ENCODE measurements at regions not wholly inside any gene's neighbourhood (a gene's known extent, or its start where the extent isn't known, plus 50 kb on each side); places are given as distances from the start of the nearest gene placed in this dataset.

DNA sequence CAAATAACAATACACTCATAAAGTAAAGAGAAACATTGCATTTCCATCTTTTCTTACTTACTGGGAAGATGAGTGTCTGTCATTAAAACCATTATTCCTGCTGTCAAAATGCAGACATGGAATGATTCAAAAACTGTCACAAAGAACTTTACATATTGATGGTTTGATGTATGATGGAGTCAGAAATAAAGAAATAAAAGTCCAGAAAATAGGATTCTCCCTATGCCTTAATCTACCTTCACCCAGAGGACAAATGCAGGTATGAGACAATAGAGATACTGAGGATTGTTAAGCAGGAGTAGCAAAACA lies 656.1 kb downstream of the TBC1D4 start:
- no peaks in the 10 kb centered on the region for H3K27me3 ChIP-seq (ENCODE audit: low read depth, low read length)
- H3K36me3 ChIP-seq (ENCODE audit: control insufficient read depth in 1 of 2, insufficient read depth in 2 of 2, low read length in 2 of 2): no peaks in the 10 kb centered on the region
- no peaks in the 10 kb centered on the region for H3K4me1 ChIP-seq (ENCODE audit: control insufficient read depth in 1 of 2, insufficient read depth in 2 of 2, low read length in 2 of 2)
- H3K9me3 ChIP-seq (ENCODE audit: control insufficient read depth in 1 of 2, low read length in 2 of 2): no peaks in the 10 kb centered on the region
- no peak overlapping the region for H3K4me3 ChIP-seq (ENCODE audit: low read depth in 1 of 2, low read length in 2 of 2)
- no peak overlapping the region for H3K27ac ChIP-seq (ENCODE audit: low read length)

DNA sequence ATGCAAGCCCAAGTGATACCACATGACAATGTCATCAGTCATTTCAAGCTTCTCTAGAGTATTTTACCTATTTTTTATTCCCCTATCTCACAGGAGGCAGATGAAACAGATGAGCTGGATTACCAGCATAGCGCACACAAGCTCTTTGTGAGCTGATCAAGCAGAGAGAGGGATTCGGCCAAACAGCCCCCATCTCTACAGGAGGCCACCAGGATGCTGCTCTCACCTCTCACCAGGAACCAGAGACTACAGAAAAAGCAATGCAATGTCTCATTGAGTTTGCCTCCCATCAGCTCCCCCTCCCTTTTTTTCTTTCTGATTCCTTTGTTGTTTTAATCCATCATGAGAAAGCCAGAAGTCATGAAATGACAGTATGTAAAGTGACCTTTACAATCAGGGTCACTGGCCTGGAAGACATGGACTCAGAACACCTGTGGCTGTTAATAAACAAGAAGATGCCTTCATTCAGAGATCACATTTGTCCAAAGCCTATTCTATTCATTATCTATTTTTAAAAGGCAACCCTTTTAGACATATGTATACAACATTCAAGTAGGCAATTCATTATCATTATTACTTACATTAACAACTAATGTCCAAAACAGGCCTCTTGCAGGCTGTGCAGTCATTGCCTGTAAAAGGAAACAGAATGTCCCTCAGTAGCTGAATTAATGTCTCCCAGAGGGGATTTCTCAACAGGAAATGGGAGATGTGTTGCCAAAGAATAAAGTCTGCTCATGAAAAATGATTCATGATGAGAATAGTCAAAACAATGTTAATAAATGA lies 656.6 kb downstream of the TBC1D4 start:
- no peaks in the 10 kb centered on the region for H3K9me3 ChIP-seq (ENCODE audit: control insufficient read depth in 1 of 2, low read length in 2 of 2)
- H3K4me1 ChIP-seq (ENCODE audit: control insufficient read depth in 1 of 2, insufficient read depth in 2 of 2, low read length in 2 of 2): no peaks in the 10 kb centered on the region
- no peak overlapping the region for H3K4me3 ChIP-seq (ENCODE audit: low read depth in 1 of 2, low read length in 2 of 2)
- H3K27ac ChIP-seq (ENCODE audit: low read length): no peak overlapping the region
- no peaks in the 10 kb centered on the region for H3K27me3 ChIP-seq (ENCODE audit: low read depth, low read length)
- H3K36me3 ChIP-seq (ENCODE audit: control insufficient read depth in 1 of 2, insufficient read depth in 2 of 2, low read length in 2 of 2): no peaks in the 10 kb centered on the region

DNA sequence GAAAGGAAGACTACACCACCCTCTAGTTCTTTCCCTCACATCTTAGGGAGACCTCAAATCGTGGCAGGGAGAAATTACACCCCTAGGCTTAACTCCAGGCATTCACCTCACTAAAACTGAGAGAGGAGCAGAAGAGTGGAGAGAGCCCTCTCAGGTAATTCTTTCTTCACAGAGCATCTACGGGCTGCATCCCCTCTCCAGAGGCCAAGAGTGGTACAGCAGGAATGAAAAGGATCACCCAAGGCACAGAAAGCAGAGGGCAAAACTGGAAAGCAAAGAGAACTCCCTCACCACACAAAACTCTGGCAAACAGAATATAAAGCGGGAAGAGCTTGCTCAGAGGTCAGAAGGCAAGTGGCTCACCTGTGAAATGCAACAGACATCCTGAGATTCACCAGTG lies 661.2 kb downstream of the TBC1D4 start:
- no peaks in the 10 kb centered on the region for H3K36me3 ChIP-seq (ENCODE audit: control insufficient read depth in 1 of 2, insufficient read depth in 2 of 2, low read length in 2 of 2)
- no peaks in the 10 kb centered on the region for H3K27me3 ChIP-seq (ENCODE audit: low read depth, low read length)
- no peak overlapping the region for H3K4me3 ChIP-seq (ENCODE audit: low read depth in 1 of 2, low read length in 2 of 2)
- H3K4me1 ChIP-seq (ENCODE audit: control insufficient read depth in 1 of 2, insufficient read depth in 2 of 2, low read length in 2 of 2): no peaks in the 10 kb centered on the region
- no peak overlapping the region for H3K27ac ChIP-seq (ENCODE audit: low read length)
- no peaks in the 10 kb centered on the region for H3K9me3 ChIP-seq (ENCODE audit: control insufficient read depth in 1 of 2, low read length in 2 of 2)

DNA sequence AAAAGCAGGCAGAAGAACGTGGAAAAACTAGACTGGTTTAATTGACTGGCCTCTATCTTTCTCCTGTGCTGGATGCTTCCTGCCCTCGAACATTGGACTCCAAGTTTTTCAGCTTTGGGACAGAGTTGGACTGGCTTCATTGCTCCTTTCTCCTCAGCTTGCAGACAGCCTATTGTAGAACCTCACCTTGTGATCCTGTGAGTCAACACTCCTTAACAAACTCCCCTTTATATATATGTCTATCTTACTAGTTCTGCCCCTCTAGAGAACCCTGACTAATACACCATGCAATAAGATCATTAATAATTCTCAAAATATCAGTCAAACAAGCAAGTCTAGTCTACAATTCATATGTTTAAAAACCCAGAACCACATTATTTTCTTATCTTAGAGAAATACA lies 662.4 kb downstream of the TBC1D4 start:
- H3K27me3 ChIP-seq (ENCODE audit: low read depth, low read length): no peaks in the 10 kb centered on the region
- no peak overlapping the region for H3K27ac ChIP-seq (ENCODE audit: low read length)
- H3K4me1 ChIP-seq (ENCODE audit: control insufficient read depth in 1 of 2, insufficient read depth in 2 of 2, low read length in 2 of 2): no peaks in the 10 kb centered on the region
- no peak overlapping the region for H3K4me3 ChIP-seq (ENCODE audit: low read depth in 1 of 2, low read length in 2 of 2)
- no peaks in the 10 kb centered on the region for H3K36me3 ChIP-seq (ENCODE audit: control insufficient read depth in 1 of 2, insufficient read depth in 2 of 2, low read length in 2 of 2)
- peaks cover 0 to 3% of the 10 kb centered on the region in 2 donors for H3K9me3 ChIP-seq (ENCODE audit: control insufficient read depth in 1 of 2, low read length in 2 of 2)

- no peak overlapping the region for H3K4me3 ChIP-seq (ENCODE audit: low read depth in 1 of 2, low read length in 2 of 2)
- H3K36me3 ChIP-seq (ENCODE audit: control insufficient read depth in 1 of 2, insufficient read depth in 2 of 2, low read length in 2 of 2): no peaks in the 10 kb centered on the region
- H3K27me3 ChIP-seq (ENCODE audit: low read depth, low read length): no peaks in the 10 kb centered on the region
- peaks cover 0 to 5% of the 10 kb centered on the region in 2 donors for H3K9me3 ChIP-seq (ENCODE audit: control insufficient read depth in 1 of 2, low read length in 2 of 2)
- H3K4me1 ChIP-seq (ENCODE audit: control insufficient read depth in 1 of 2, insufficient read depth in 2 of 2, low read length in 2 of 2): no peaks in the 10 kb centered on the region
- no peak overlapping the region for H3K27ac ChIP-seq (ENCODE audit: low read length)
Measured at GRCh38 chr13:74816737-74817136, 665.2 kb downstream of the TBC1D4 start.

- Histone ChIP-seq H3K27ac (ENCODE audit: low read length) (no peak overlapping the region), H3K4me1 (ENCODE audit: control insufficient read depth in 1 of 2, insufficient read depth in 2 of 2, low read length in 2 of 2) (no peaks in the 10 kb centered on the region)
Measured at GRCh38 chr13:74796157-74796556, 662.0 kb upstream of the KLF12 start.

GRCh38 chr13:74795526-74795925 lies 661.3 kb upstream of the KLF12 start:
- H3K36me3 ChIP-seq (ENCODE audit: control insufficient read depth in 1 of 2, insufficient read depth in 2 of 2, low read length in 2 of 2): no peaks in the 10 kb centered on the region
- H3K27ac ChIP-seq (ENCODE audit: low read length): no peak overlapping the region
- H3K4me3 ChIP-seq (ENCODE audit: low read depth in 1 of 2, low read length in 2 of 2): no peak overlapping the region
- no peaks in the 10 kb centered on the region for H3K27me3 ChIP-seq (ENCODE audit: low read depth, low read length)
- H3K4me1 ChIP-seq (ENCODE audit: control insufficient read depth in 1 of 2, insufficient read depth in 2 of 2, low read length in 2 of 2): no peaks in the 10 kb centered on the region
- no peaks in the 10 kb centered on the region for H3K9me3 ChIP-seq (ENCODE audit: control insufficient read depth in 1 of 2, low read length in 2 of 2)

More at GRCh38 chr13:74796157-74796556, 662.0 kb upstream of the KLF12 start:
- H3K27me3 ChIP-seq (ENCODE audit: low read depth, low read length): no peaks in the 10 kb centered on the region
- no peaks in the 10 kb centered on the region for H3K9me3 ChIP-seq (ENCODE audit: control insufficient read depth in 1 of 2, low read length in 2 of 2)
- no peak overlapping the region for H3K4me3 ChIP-seq (ENCODE audit: low read depth in 1 of 2, low read length in 2 of 2)
- no peaks in the 10 kb centered on the region for H3K36me3 ChIP-seq (ENCODE audit: control insufficient read depth in 1 of 2, insufficient read depth in 2 of 2, low read length in 2 of 2)

DNA sequence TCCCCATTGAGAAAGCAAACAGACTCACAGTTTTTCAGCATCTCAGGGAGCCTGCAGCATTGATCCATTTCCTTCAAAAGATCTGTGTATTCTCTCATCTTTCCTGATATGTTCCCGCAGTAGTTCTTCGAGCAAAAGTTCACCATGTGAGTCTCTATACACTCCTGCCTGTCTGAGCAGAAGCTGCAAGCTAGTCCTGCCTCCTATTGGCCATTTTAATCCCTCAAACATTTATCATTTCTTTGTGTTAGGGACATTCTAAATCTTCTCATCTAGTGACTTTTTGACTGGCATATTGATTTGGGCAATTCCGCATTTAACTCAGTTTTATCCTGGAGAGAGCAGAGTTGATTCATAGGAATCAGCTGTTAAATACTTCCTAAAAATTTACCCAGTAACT lies 660.4 kb upstream of the KLF12 start:
- Histone ChIP-seq H3K27me3 (ENCODE audit: low read depth, low read length) (no peaks in the 10 kb centered on the region), H3K9me3 (ENCODE audit: control insufficient read depth in 1 of 2, low read length in 2 of 2) (peaks cover 0 to 3% of the 10 kb centered on the region in 2 donors), H3K27ac (ENCODE audit: low read length) (no peak overlapping the region), H3K4me1 (ENCODE audit: control insufficient read depth in 1 of 2, insufficient read depth in 2 of 2, low read length in 2 of 2) (no peaks in the 10 kb centered on the region), H3K36me3 (ENCODE audit: control insufficient read depth in 1 of 2, insufficient read depth in 2 of 2, low read length in 2 of 2) (no peaks in the 10 kb centered on the region), H3K4me3 (ENCODE audit: low read depth in 1 of 2, low read length in 2 of 2) (no peak overlapping the region)

- peaks cover 0 to 3% of the 10 kb centered on the region in 2 donors for H3K9me3 ChIP-seq (ENCODE audit: control insufficient read depth in 1 of 2, low read length in 2 of 2)
- H3K27ac ChIP-seq (ENCODE audit: low read length): no peak overlapping the region
- no peak overlapping the region for H3K4me3 ChIP-seq (ENCODE audit: low read depth in 1 of 2, low read length in 2 of 2)
- no peaks in the 10 kb centered on the region for H3K4me1 ChIP-seq (ENCODE audit: control insufficient read depth in 1 of 2, insufficient read depth in 2 of 2, low read length in 2 of 2)
- H3K27me3 ChIP-seq (ENCODE audit: low read depth, low read length): no peaks in the 10 kb centered on the region
- no peaks in the 10 kb centered on the region for H3K36me3 ChIP-seq (ENCODE audit: control insufficient read depth in 1 of 2, insufficient read depth in 2 of 2, low read length in 2 of 2)
Measured at GRCh38 chr13:74794147-74794546, 659.9 kb upstream of the KLF12 start.

DNA sequence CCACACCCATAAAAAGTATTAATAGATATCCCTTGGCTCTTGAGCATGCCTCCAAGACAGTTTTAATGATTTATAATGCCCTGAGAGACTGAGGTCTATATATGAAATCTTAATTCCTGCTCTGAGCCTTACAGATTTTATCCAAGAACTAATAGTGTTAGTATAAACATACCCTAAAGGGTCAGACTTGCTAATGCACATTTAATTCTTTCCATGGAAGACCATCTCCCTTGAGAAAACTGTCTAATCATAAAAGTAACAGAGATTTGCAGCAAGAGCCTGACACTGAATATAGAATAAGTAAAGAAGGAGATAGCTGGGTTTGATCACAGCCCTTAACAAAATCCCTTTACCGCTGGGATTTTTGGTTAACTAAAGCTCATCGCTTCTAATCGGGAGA lies 650.8 kb upstream of the KLF12 start:
- H3K27me3 ChIP-seq (ENCODE audit: low read depth, low read length): no peaks in the 10 kb centered on the region
- no peaks in the 10 kb centered on the region for H3K36me3 ChIP-seq (ENCODE audit: control insufficient read depth in 1 of 2, insufficient read depth in 2 of 2, low read length in 2 of 2)
- no peaks in the 10 kb centered on the region for H3K9me3 ChIP-seq (ENCODE audit: control insufficient read depth in 1 of 2, low read length in 2 of 2)
- H3K27ac ChIP-seq (ENCODE audit: low read length): no peak overlapping the region
- no peak overlapping the region for H3K4me3 ChIP-seq (ENCODE audit: low read depth in 1 of 2, low read length in 2 of 2)
- H3K4me1 ChIP-seq (ENCODE audit: control insufficient read depth in 1 of 2, insufficient read depth in 2 of 2, low read length in 2 of 2): no peaks in the 10 kb centered on the region

- Histone ChIP-seq H3K27ac (ENCODE audit: low read length) (no peak overlapping the region), H3K36me3 (ENCODE audit: control insufficient read depth in 1 of 2, insufficient read depth in 2 of 2, low read length in 2 of 2) (no peaks in the 10 kb centered on the region), H3K9me3 (ENCODE audit: control insufficient read depth in 1 of 2, low read length in 2 of 2) (no peaks in the 10 kb centered on the region), H3K4me1 (ENCODE audit: control insufficient read depth in 1 of 2, insufficient read depth in 2 of 2, low read length in 2 of 2) (no peaks in the 10 kb centered on the region), H3K27me3 (ENCODE audit: low read depth, low read length) (no peaks in the 10 kb centered on the region), H3K4me3 (ENCODE audit: low read depth in 1 of 2, low read length in 2 of 2) (no peak overlapping the region)
Measured at GRCh38 chr13:74778946-74779345, 644.7 kb upstream of the KLF12 start.

GRCh38 chr13:74778087-74778486 lies 643.9 kb upstream of the KLF12 start:
- no peaks in the 10 kb centered on the region for H3K27me3 ChIP-seq (ENCODE audit: low read depth, low read length)
- H3K4me3 ChIP-seq (ENCODE audit: low read depth in 1 of 2, low read length in 2 of 2): no peak overlapping the region
- H3K9me3 ChIP-seq (ENCODE audit: control insufficient read depth in 1 of 2, low read length in 2 of 2): no peaks in the 10 kb centered on the region
- no peaks in the 10 kb centered on the region for H3K36me3 ChIP-seq (ENCODE audit: control insufficient read depth in 1 of 2, insufficient read depth in 2 of 2, low read length in 2 of 2)
- no peaks in the 10 kb centered on the region for H3K4me1 ChIP-seq (ENCODE audit: control insufficient read depth in 1 of 2, insufficient read depth in 2 of 2, low read length in 2 of 2)
- H3K27ac ChIP-seq (ENCODE audit: low read length): no peak overlapping the region

All from muscle layer of duodenum (tissue), 2 donors.